IMR-90 (cell line): ENCODE measurements at regions not wholly inside any gene's neighbourhood (a gene's known extent, or its start where the extent isn't known, plus 50 kb on each side); places are given as distances from the start of the nearest gene placed in this dataset.

Source experiments
- ATAC-seq: fragments of 200-7000 bp; cut with Tn5 transposase; 2 replicates; pipeline ENCODE4 v1.9.1; 2020; ENCODE audit warnings: low read depth, mild to moderate bottlenecking, moderate library complexity
- BruUV-seq: library from RNA; stranded (reverse); fragments of 400-500 nt; replicated peaks from 2 replicates; lab custom pipeline; 2021; lab: Mats Ljungman, UMichigan
- CTCF ChIA-PET: fragments of 300-600 bp; formaldehyde crosslinking; extraction: SDS; loops from one replicate; lab custom pipeline; 2021; ENCODE audit warnings: antibody characterized with exemption; lab: Yijun Ruan, JAX
- POLR2A ChIA-PET: fragments of 300-600 bp; sonication (Branson Sonifier 250); formaldehyde crosslinking; loops from one replicate; lab custom pipeline; 2022; ENCODE audit warnings: antibody characterized with exemption; ENCODE audit not compliant: unreplicated experiment; lab: Charles Lee
- DNase-seq: peaks from one replicate; pipeline ENCODE4 v3.0.0; 2013
- H2AFZ ChIP-seq: replicated peaks from 2 replicates; pipeline ENCODE3; 2013; ENCODE audit warnings: low read length, mild to moderate bottlenecking; ENCODE audit not compliant: poor library complexity
- H2AK5ac ChIP-seq: 2 replicates; pipeline ENCODE4 v1.6.1; 2013; ENCODE audit warnings: low read depth, low read length, inconsistent platforms
- H2AK9ac ChIP-seq: replicated peaks from 2 replicates; pipeline ENCODE3; 2013; ENCODE audit warnings: mild to moderate bottlenecking, low read depth, low read length, moderate library complexity; ENCODE audit not compliant: poor library complexity
- H2BK120ac ChIP-seq: 2 replicates; pipeline ENCODE4 v1.6.1; 2013; ENCODE audit warnings: low read depth, low read length, inconsistent platforms
- H2BK15ac ChIP-seq: 3 replicates; pipeline ENCODE4 v1.6.1; 2013; ENCODE audit warnings: low read depth, low read length, inconsistent platforms
- H2BK20ac ChIP-seq: 2 replicates; pipeline ENCODE4 v1.6.1; 2013; ENCODE audit warnings: low read depth, mild to moderate bottlenecking, inconsistent platforms, low read length, moderate library complexity
- H2BK5ac ChIP-seq: 2 replicates; pipeline ENCODE4 v1.6.1; 2013; ENCODE audit warnings: mild to moderate bottlenecking, low read depth, low read length, inconsistent platforms; ENCODE audit not compliant: poor library complexity, severe bottlenecking
- H3K14ac ChIP-seq: replicated peaks from 2 replicates; pipeline ENCODE4 v1.6.1; 2013; ENCODE audit warnings: low read depth, low read length, inconsistent platforms
- H3K18ac ChIP-seq: 2 replicates; pipeline ENCODE4 v1.6.1; 2013; ENCODE audit warnings: low read depth, low read length, control low read depth
- H3K23ac ChIP-seq: 2 replicates; pipeline ENCODE4 v1.6.1; 2013; ENCODE audit warnings: low read depth, low read length, inconsistent platforms
- H3K27ac ChIP-seq: 2 replicates; pipeline ENCODE4 v1.5.1; 2013; ENCODE audit warnings: mild to moderate bottlenecking, control low read depth, low read length; ENCODE audit not compliant: insufficient read depth
- H3K27me3 ChIP-seq: 2 replicates; pipeline ENCODE4 v1.6.1; 2013; ENCODE audit warnings: low read length; ENCODE audit not compliant: control insufficient read depth, insufficient read depth
- H3K36me3 ChIP-seq: 2 replicates; pipeline ENCODE4 v1.6.1; 2013; ENCODE audit warnings: low read length, mixed read lengths; ENCODE audit not compliant: control insufficient read depth, insufficient read depth
- H3K4ac ChIP-seq: 2 replicates; pipeline ENCODE4 v1.6.1; 2013; ENCODE audit warnings: low read depth, low read length, inconsistent platforms
- H3K4me1 ChIP-seq: 2 replicates; pipeline ENCODE4 v1.6.1; 2013; ENCODE audit warnings: low read length, mixed read lengths; ENCODE audit not compliant: control insufficient read depth, insufficient read depth
- H3K4me2 ChIP-seq: 2 replicates; pipeline ENCODE4 v1.6.1; 2013; ENCODE audit warnings: low read depth, mild to moderate bottlenecking, control low read depth, low read length, moderate library complexity
- H3K4me3 ChIP-seq: 2 replicates; pipeline ENCODE4 v1.5.1; 2013; ENCODE audit warnings: low read depth, mild to moderate bottlenecking, control low read depth, low read length, moderate library complexity; ENCODE audit not compliant: insufficient read depth
- H3K56ac ChIP-seq: 2 replicates; pipeline ENCODE4 v1.6.1; 2013; ENCODE audit warnings: low read length, inconsistent platforms; ENCODE audit not compliant: insufficient read depth; ENCODE audit errors: extremely low read depth
- H3K79me1 ChIP-seq, 2 experiments: 2 replicates each; pipeline ENCODE4 v1.6.1; 2013; ENCODE audit warnings: low read length in 2 of 2, inconsistent platforms in 1 of 2, low read depth in 1 of 2
- H3K9ac ChIP-seq: 2 replicates; pipeline ENCODE4 v1.6.1; 2013; ENCODE audit warnings: low read depth, low read length, control low read depth
- H3K9me1 ChIP-seq: 2 replicates; pipeline ENCODE4 v1.6.1; 2013; ENCODE audit warnings: low read length, inconsistent platforms; ENCODE audit not compliant: insufficient read depth
- H3K9me3 ChIP-seq: 2 replicates; pipeline ENCODE4 v1.6.1; 2013; ENCODE audit warnings: low read length; ENCODE audit not compliant: control insufficient read depth, insufficient read depth
- H4K20me1 ChIP-seq: 2 replicates; pipeline ENCODE4 v1.6.1; 2013; ENCODE audit warnings: low read length, inconsistent platforms; ENCODE audit not compliant: insufficient read depth
- H4K5ac ChIP-seq: 2 replicates; pipeline ENCODE4 v1.6.1; 2013; ENCODE audit warnings: mild to moderate bottlenecking, low read depth, low read length, control low read depth
- H4K8ac ChIP-seq, 2 experiments: 2 replicates each; pipeline ENCODE4 v1.6.1; 2013; ENCODE audit warnings: low read depth in 2 of 2, low read length in 2 of 2, control low read depth in 1 of 2, inconsistent platforms in 1 of 2
- H4K91ac ChIP-seq: 2 replicates; pipeline ENCODE4 v1.6.1; 2013; ENCODE audit warnings: low read depth, low read length, inconsistent platforms; ENCODE audit not compliant: insufficient read depth
- BHLHE40 ChIP-seq: fragments of 150-350 bp; IDR thresholded peaks from 2 replicates; pipeline ENCODE4 v1.6.1; 2016; ENCODE audit warnings: mild to moderate bottlenecking, low read depth, low read length
- CEBPB ChIP-seq: IDR thresholded peaks from 2 replicates; pipeline ENCODE4 v1.6.1; 2012; ENCODE audit warnings: low read depth, low read length, improper control_type of control experiment
- CHD1 ChIP-seq: IDR thresholded peaks from 2 replicates; pipeline ENCODE4 v1.6.1; 2012; ENCODE audit warnings: low read depth, low read length, improper control_type of control experiment
- CTCF ChIP-seq: conservative IDR thresholded peaks from 2 replicates; pipeline ENCODE4 v1.5.1; 2012; ENCODE audit warnings: mild to moderate bottlenecking, low read depth, low read length, improper control_type of control experiment
- FOS ChIP-seq: fragments of 150-350 bp; IDR thresholded peaks from 2 replicates; pipeline ENCODE4 v1.6.1; 2016; ENCODE audit warnings: low read depth, low read length
- MAFK ChIP-seq: IDR thresholded peaks from 2 replicates; pipeline ENCODE4 v1.6.1; 2012; ENCODE audit warnings: low read depth, low read length, improper control_type of control experiment
- MAZ ChIP-seq: IDR thresholded peaks from 2 replicates; pipeline ENCODE4 v1.6.1; 2012; ENCODE audit warnings: low read depth, mild to moderate bottlenecking, low read length, improper control_type of control experiment, moderate library complexity, borderline replicate concordance
- MXI1 ChIP-seq: IDR thresholded peaks from 2 replicates; pipeline ENCODE4 v1.6.1; 2012; ENCODE audit warnings: low read depth, mild to moderate bottlenecking, low read length, moderate library complexity, borderline replicate concordance
- NFE2L2 ChIP-seq: fragments of 150-350 bp; IDR thresholded peaks from 2 replicates; pipeline ENCODE4 v1.6.1; 2016; ENCODE audit warnings: low read depth, mild to moderate bottlenecking, low read length
- POLR2A ChIP-seq: IDR thresholded peaks from 2 replicates; pipeline ENCODE4 v1.6.1; 2012; ENCODE audit warnings: mild to moderate bottlenecking, low read depth, low read length
- RAD21 ChIP-seq: IDR thresholded peaks from 2 replicates; pipeline ENCODE4 v1.6.1; 2012; ENCODE audit warnings: low read length, improper control_type of control experiment
- RCOR1 ChIP-seq: IDR thresholded peaks from 2 replicates; pipeline ENCODE4 v1.6.1; 2012; ENCODE audit warnings: mild to moderate bottlenecking, low read length, improper control_type of control experiment; ENCODE audit not compliant: insufficient replicate concordance
- RFX5 ChIP-seq: IDR thresholded peaks from 2 replicates; pipeline ENCODE4 v1.8.0; 2012; ENCODE audit warnings: low read depth, mild to moderate bottlenecking, low read length, moderate library complexity
- SMC3 ChIP-seq: fragments of 150-350 bp; IDR thresholded peaks from 2 replicates; pipeline ENCODE4 v1.6.1; 2016; ENCODE audit warnings: low read depth, mild to moderate bottlenecking, antibody characterized with exemption, low read length, moderate library complexity
- USF2 ChIP-seq: fragments of 150-350 bp; IDR thresholded peaks from 2 replicates; pipeline ENCODE4 v1.6.1; 2017; ENCODE audit warnings: mild to moderate bottlenecking, antibody characterized with exemption, low read length, low read depth
- dilution Hi-C: fragments of 300-500 bp; cut with HindIII; formaldehyde crosslinking; loops from one replicate; pipeline ENCODE4 v1.14.3; 2018; ENCODE audit warnings: low sequenced_read_pairs; ENCODE audit not compliant: unreplicated experiment
- in situ Hi-C: fragments of 300-500 bp; cut with MboI; formaldehyde crosslinking; loops from 3 replicates; pipeline ENCODE4 v1.14.3; 2019; ENCODE audit warnings: low sequenced_read_pairs, inconsistent platforms, mixed read lengths
- intact Hi-C: fragments of 100-400 bp; cut with micrococcal nuclease; formaldehyde crosslinking; loops from 2 replicates; pipeline ENCODE4 v1.10.0; 2022
- TF ChIP-seq, protein P1 (sequence below): fragments of 150-350 bp; IDR thresholded peaks from 2 replicates; pipeline ENCODE4 v1.6.1; 2016; ENCODE audit warnings: low read depth, mild to moderate bottlenecking, low read length, moderate library complexity, borderline replicate concordance

DNA sequence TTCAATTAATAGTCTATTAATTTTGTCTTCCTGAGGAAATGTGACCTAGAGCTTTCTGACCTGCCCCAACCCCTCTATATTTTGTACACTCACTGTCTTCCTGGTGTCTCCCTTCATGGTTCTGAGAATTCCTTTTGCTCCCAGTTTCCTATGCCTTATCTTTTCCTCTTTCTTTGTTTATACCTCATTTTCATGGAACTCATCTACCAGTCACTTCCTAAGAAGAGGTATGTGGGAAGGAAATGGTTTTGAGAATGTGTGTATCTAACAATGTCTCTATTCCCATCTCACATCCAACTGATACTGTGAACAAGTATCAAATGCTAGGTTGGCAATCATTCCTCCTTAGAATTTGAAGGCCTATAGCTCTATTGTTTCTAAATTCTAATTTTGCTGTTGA lies 245.1 kb upstream of the EGLN3 start:
- intact Hi-C loops, result no loop called here

More for the DNA sequence above, 245.1 kb upstream of the EGLN3 start:
- in situ Hi-C loops (no loop called here), dilution Hi-C loops (no loop called here)
- Histone ChIP-seq H3K27ac (no peak overlapping the region), H4K91ac (no peak overlapping the region), H3K79me1 (no peaks in the 10 kb centered on the region), H2AK5ac (no peak overlapping the region), H2AK9ac (no peak overlapping the region), H3K9me1 (no peaks in the 10 kb centered on the region), H3K9me3 (no peaks in the 10 kb centered on the region), H3K36me3 (no peaks in the 10 kb centered on the region), H4K5ac (no peak overlapping the region), H2BK20ac (no peak overlapping the region), H3K4me2 (no peak overlapping the region), H3K56ac (no peak overlapping the region), H3K14ac (no peak overlapping the region), H4K20me1 (no peaks in the 10 kb centered on the region), H3K4me1 (no peaks in the 10 kb centered on the region), H3K18ac (no peak overlapping the region), H3K23ac (no peak overlapping the region), H3K4ac (no peak overlapping the region), H3K4me3 (no peak overlapping the region), H3K27me3 (no peaks in the 10 kb centered on the region), H2AFZ (no peak overlapping the region), H2BK5ac (no peak overlapping the region), H3K9ac (no peak overlapping the region), H4K8ac (no peak overlapping the region), H2BK120ac (no peak overlapping the region), H2BK15ac (no peak overlapping the region)
- no peak for TF ChIP-seq MAZ
- TF ChIP-seq, protein P1, sequence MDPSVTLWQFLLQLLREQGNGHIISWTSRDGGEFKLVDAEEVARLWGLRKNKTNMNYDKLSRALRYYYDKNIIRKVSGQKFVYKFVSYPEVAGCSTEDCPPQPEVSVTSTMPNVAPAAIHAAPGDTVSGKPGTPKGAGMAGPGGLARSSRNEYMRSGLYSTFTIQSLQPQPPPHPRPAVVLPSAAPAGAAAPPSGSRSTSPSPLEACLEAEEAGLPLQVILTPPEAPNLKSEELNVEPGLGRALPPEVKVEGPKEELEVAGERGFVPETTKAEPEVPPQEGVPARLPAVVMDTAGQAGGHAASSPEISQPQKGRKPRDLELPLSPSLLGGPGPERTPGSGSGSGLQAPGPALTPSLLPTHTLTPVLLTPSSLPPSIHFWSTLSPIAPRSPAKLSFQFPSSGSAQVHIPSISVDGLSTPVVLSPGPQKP, result no peak
- TF ChIP-seq CHD1, result no peak
- no peak for TF ChIP-seq RAD21
- TF ChIP-seq RFX5, result no peak
- TF ChIP-seq MAFK, result no peak
- TF ChIP-seq BHLHE40, result no peak
- no peak for TF ChIP-seq NFE2L2
- TF ChIP-seq RCOR1, result no peak
- no peak for TF ChIP-seq USF2
- TF ChIP-seq MXI1, result no peak
- no peak for TF ChIP-seq SMC3
- TF ChIP-seq CTCF, result no peak
- TF ChIP-seq CEBPB, result no peak
- no peak for TF ChIP-seq FOS
- no peak for TF ChIP-seq POLR2A
- DNase-seq (no peak), ATAC-seq (no peak)
- CTCF ChIA-PET, result no interaction called here
- BruUV-seq, result no TSS peak
- POLR2A ChIA-PET, result no interaction called here
